Gastroesophageal sphincter (tissue), 3 donors: ENCODE measurements at regions not wholly inside any gene's neighbourhood (a gene's known extent, or its start where the extent isn't known, plus 50 kb on each side); places are given as distances from the start of the nearest gene placed in this dataset.

Experiments
- EP300 ChIP-seq: sonication (generic); formaldehyde crosslinking; IDR thresholded peaks from one replicate; pipeline ENCODE4 v1.6.1; 2017; ENCODE audit warnings: antibody characterized with exemption, mild to moderate bottlenecking
- POLR2AphosphoS5 ChIP-seq: sonication (generic); formaldehyde crosslinking; IDR thresholded peaks from one replicate; pipeline ENCODE4 v1.6.1; 2017; ENCODE audit warnings: antibody characterized with exemption
- TF ChIP-seq, protein P1 (sequence below), 4 experiments: fragments of 200-600 bp in 2 of 4; fragments of 450-650 bp in 2 of 4; sonication (generic) in 1 of 4; IDR thresholded peaks; one replicate each; pipeline ENCODE4 v1.5.1; 2017 to 2019; ENCODE audit warnings: antibody characterized with exemption in 4 of 4, mild to moderate bottlenecking in 2 of 4, moderate library complexity in 2 of 4

DNA sequence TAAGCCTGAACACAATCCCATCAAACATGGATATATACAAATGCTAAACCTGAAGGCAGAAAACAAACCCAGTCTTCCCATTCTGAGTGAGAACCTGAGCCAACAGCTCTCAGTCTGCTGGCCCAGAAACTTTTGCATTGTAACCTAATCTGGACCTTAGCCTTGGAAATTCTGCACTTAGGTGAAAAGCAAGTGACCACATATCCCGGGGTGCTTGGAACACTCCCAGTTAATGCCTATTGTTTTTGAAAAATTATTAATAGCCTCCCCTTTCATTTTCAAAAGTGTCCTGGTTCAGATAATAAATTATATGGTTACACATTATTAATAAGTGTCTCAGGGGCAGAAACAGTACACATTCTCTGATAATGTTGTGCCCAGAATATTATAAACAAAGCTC, 228.3 kb upstream of the TARS1 start:
- TF ChIP-seq, protein P1, sequence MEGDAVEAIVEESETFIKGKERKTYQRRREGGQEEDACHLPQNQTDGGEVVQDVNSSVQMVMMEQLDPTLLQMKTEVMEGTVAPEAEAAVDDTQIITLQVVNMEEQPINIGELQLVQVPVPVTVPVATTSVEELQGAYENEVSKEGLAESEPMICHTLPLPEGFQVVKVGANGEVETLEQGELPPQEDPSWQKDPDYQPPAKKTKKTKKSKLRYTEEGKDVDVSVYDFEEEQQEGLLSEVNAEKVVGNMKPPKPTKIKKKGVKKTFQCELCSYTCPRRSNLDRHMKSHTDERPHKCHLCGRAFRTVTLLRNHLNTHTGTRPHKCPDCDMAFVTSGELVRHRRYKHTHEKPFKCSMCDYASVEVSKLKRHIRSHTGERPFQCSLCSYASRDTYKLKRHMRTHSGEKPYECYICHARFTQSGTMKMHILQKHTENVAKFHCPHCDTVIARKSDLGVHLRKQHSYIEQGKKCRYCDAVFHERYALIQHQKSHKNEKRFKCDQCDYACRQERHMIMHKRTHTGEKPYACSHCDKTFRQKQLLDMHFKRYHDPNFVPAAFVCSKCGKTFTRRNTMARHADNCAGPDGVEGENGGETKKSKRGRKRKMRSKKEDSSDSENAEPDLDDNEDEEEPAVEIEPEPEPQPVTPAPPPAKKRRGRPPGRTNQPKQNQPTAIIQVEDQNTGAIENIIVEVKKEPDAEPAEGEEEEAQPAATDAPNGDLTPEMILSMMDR (IDR thresholded peaks at IDR 0.05): no peak
- TF ChIP-seq POLR2AphosphoS5 (no peak), EP300 (no peak)
